Vagina (tissue), 2 donors: ENCODE measurements at regions not wholly inside any gene's neighbourhood (a gene's known extent, or its start where the extent isn't known, plus 50 kb on each side); places are given as distances from the start of the nearest gene placed in this dataset.
A peak's percentile ranks its signal among the peaks of the same experiment; 100 is the strongest.

Experiments used
- DNase-seq, 2 donors: peaks; one replicate each; pipeline ENCODE4 v3.0.0-alpha.2; 2017; ENCODE audit errors: extremely low spot score in 2 of 2
- H3K27ac ChIP-seq: fragments of 200-600 bp; sonication (generic); one replicate; pipeline ENCODE4 v1.5.1; 2019
- H3K27me3 ChIP-seq: fragments of 200-600 bp; sonication (generic); one replicate; pipeline ENCODE4 v1.5.1; 2019
- H3K36me3 ChIP-seq, 2 donors: fragments of 200-600 bp; sonication (generic); one replicate each; pipeline ENCODE4 v1.5.1; 2017 to 2019
- H3K4me1 ChIP-seq: fragments of 200-600 bp; sonication (generic); one replicate; pipeline ENCODE4 v1.5.1; 2019
- H3K4me3 ChIP-seq, 2 donors: fragments of 200-600 bp; sonication (generic); 1 replicate in 1 of 2; 2 replicates in 1 of 2; pipeline ENCODE4 v1.5.1; 2016 to 2019
- H3K9me3 ChIP-seq: fragments of 200-600 bp; sonication (generic); one replicate; pipeline ENCODE4 v1.5.1; 2019
- CTCF ChIP-seq, 3 experiments: fragments of 450-650 bp in 2 of 3; fragments of 200-600 bp in 1 of 3; sonication (generic) in 1 of 3; IDR thresholded peaks; one replicate each; pipeline ENCODE4 v1.5.1; 2017 to 2019; ENCODE audit warnings: antibody characterized with exemption in 3 of 3, mild to moderate bottlenecking in 2 of 3, moderate library complexity in 2 of 3
- POLR2A ChIP-seq, 2 donors: fragments of 450-650 bp; IDR thresholded peaks; one replicate each; pipeline ENCODE4 v1.6.1; 2017; ENCODE audit warnings: antibody characterized with exemption in 2 of 2, mild to moderate bottlenecking in 2 of 2, moderate library complexity in 2 of 2
- POLR2AphosphoS5 ChIP-seq, 2 donors: sonication (generic); formaldehyde crosslinking; IDR thresholded peaks; one replicate each; pipeline ENCODE4 v1.9.0; 2017; ENCODE audit warnings: antibody characterized with exemption in 2 of 2, mild to moderate bottlenecking in 2 of 2, low read depth in 1 of 2; ENCODE audit not compliant: insufficient read depth in 1 of 2
- intact Hi-C: fragments of 100-400 bp; cut with DNase I; formaldehyde crosslinking; loops from one replicate; pipeline ENCODE4 v1.15.1; 2023

- Histone ChIP-seq H3K27ac (no peak overlapping the region), H3K36me3 (no peaks in the 10 kb centered on the region), H3K9me3 (no peaks in the 10 kb centered on the region), H3K4me3 (no peak overlapping the region), H3K4me1 (no peaks in the 10 kb centered on the region), H3K27me3 (no peaks in the 10 kb centered on the region)
- intact Hi-C loops: no loop called here
- TF ChIP-seq CTCF (IDR thresholded peaks at IDR 0.05): no peak
- DNase-seq: no peak
Measured at GRCh38 chr18:56152551-56153310, 485.7 kb downstream of the TXNL1 start.

- intact Hi-C loops: no loop called here
- Histone ChIP-seq H3K9me3 (no peaks in the 10 kb centered on the region), H3K4me1 (no peaks in the 10 kb centered on the region), H3K27ac (no peak overlapping the region), H3K27me3 (no peaks in the 10 kb centered on the region), H3K36me3 (no peaks in the 10 kb centered on the region), H3K4me3 (no peak overlapping the region)
- TF ChIP-seq CTCF (IDR thresholded peaks at IDR 0.05) (no peak), POLR2AphosphoS5 (IDR thresholded peaks at IDR 0.05; ENCODE audit: insufficient read depth in 1 of 2, low read depth in 1 of 2) (no peak), POLR2A (IDR thresholded peaks at IDR 0.05) (no peak)
- no peak for DNase-seq
Measured at GRCh38 chr18:56148373-56148772, 490.0 kb downstream of the TXNL1 start.

- Histone ChIP-seq H3K36me3 (no peaks in the 10 kb centered on the region), H3K27me3 (no peaks in the 10 kb centered on the region), H3K4me3 (no peak overlapping the region), H3K9me3 (no peaks in the 10 kb centered on the region), H3K27ac (no peak overlapping the region), H3K4me1 (no peaks in the 10 kb centered on the region)
- TF ChIP-seq POLR2A (IDR thresholded peaks at IDR 0.05) (no peak), POLR2AphosphoS5 (IDR thresholded peaks at IDR 0.05; ENCODE audit: insufficient read depth in 1 of 2, low read depth in 1 of 2) (no peak), CTCF (IDR thresholded peaks at IDR 0.05) (no peak)
- intact Hi-C loops: no loop called here
- no peak for DNase-seq
Measured at GRCh38 chr18:56146565-56146964, 491.8 kb downstream of the TXNL1 start.

- Histone ChIP-seq H3K27me3 (no peaks in the 10 kb centered on the region), H3K9me3 (no peaks in the 10 kb centered on the region), H3K4me3 (no peak overlapping the region), H3K4me1 (peaks cover 17% of the 10 kb centered on the region), H3K36me3 (no peaks in the 10 kb centered on the region), H3K27ac (no peak overlapping the region)
- intact Hi-C loops: no loop called here
- no peak for DNase-seq
- TF ChIP-seq POLR2A (IDR thresholded peaks at IDR 0.05): no peak
- no peak for TF ChIP-seq CTCF (IDR thresholded peaks at IDR 0.05)
- no peak for TF ChIP-seq POLR2AphosphoS5 (IDR thresholded peaks at IDR 0.05; ENCODE audit: insufficient read depth in 1 of 2, low read depth in 1 of 2)
Measured at GRCh38 chr18:56142001-56142400, 496.4 kb downstream of the TXNL1 start.

GRCh38 chr18:56139792-56140254 lies 498.6 kb downstream of the TXNL1 start:
- H3K36me3 ChIP-seq: no peaks in the 10 kb centered on the region
- no peaks in the 10 kb centered on the region for H3K27me3 ChIP-seq
- no peak for DNase-seq
- no peaks in the 10 kb centered on the region for H3K9me3 ChIP-seq
- peak overlapping the region; percentile 50 for H3K27ac ChIP-seq
- peak; percentile 21 to 64 for TF ChIP-seq POLR2AphosphoS5 (IDR thresholded peaks at IDR 0.05; ENCODE audit: insufficient read depth in 1 of 2, low read depth in 1 of 2)
- TF ChIP-seq CTCF (IDR thresholded peaks at IDR 0.05): no peak
- H3K4me1 ChIP-seq: peaks cover 17% of the 10 kb centered on the region
- no peak overlapping the region for H3K4me3 ChIP-seq
- intact Hi-C loops: no loop called here
